ENCODE measurements at regions not wholly inside any gene's neighbourhood (a gene's known extent, or its start where the extent isn't known, plus 50 kb on each side); places are given as distances from the start of the nearest gene placed in this dataset.

- no peak for TF ChIP-seq CTCF (conservative IDR thresholded peaks at IDR 0.05; ENCODE audit: low read depth, low read length)
- TF ChIP-seq EZH2phosphoT487 (IDR thresholded peaks at IDR 0.05; ENCODE audit: borderline replicate concordance, low read length): no peak
Measured at GRCh38 chr5:143955141-143955540, 143.2 kb downstream of the HMHB1 start.

Data from PC-3 (cell line).